Neuronal stem cell (in vitro differentiated cells): ENCODE measurements at regions not wholly inside any gene's neighbourhood (a gene's known extent, or its start where the extent isn't known, plus 50 kb on each side); places are given as distances from the start of the nearest gene placed in this dataset.
"Not testable (repeated sequence)": the region's sequence is repeated elsewhere in the genome, so short reads cannot be mapped to it uniquely, and the experiment has no call there.

Experiments
- DNase-seq: peaks from one replicate; pipeline ENCODE4 v3.0.0-alpha.2; 2013; ENCODE audit warnings: low spot score
- H2AFZ ChIP-seq: one replicate; pipeline ENCODE4 v1.6.1; 2013; ENCODE audit warnings: mild to moderate bottlenecking, low read length, inconsistent platforms
- H2AK5ac ChIP-seq: 2 replicates; pipeline ENCODE4 v1.6.1; 2013; ENCODE audit warnings: low read depth, mild to moderate bottlenecking, inconsistent platforms, low read length, moderate library complexity, mixed read lengths
- H2BK120ac ChIP-seq: 2 replicates; pipeline ENCODE4 v1.6.1; 2013; ENCODE audit warnings: low read depth, mild to moderate bottlenecking, inconsistent platforms, low read length, moderate library complexity, mixed read lengths
- H2BK12ac ChIP-seq: one replicate; pipeline ENCODE4 v1.6.1; 2013; ENCODE audit warnings: low read length, inconsistent platforms
- H2BK15ac ChIP-seq: 2 replicates; pipeline ENCODE4 v1.6.1; 2013; ENCODE audit warnings: mild to moderate bottlenecking, low read length, inconsistent platforms, mixed read lengths
- H2BK5ac ChIP-seq: one replicate; pipeline ENCODE4 v1.6.1; 2013; ENCODE audit warnings: inconsistent platforms, mild to moderate bottlenecking, low read length, moderate library complexity
- H3K14ac ChIP-seq: one replicate; pipeline ENCODE4 v1.6.1; 2013; ENCODE audit warnings: low read length, inconsistent platforms
- H3K18ac ChIP-seq: 2 replicates; pipeline ENCODE4 v1.6.1; 2013; ENCODE audit warnings: low read length, inconsistent platforms
- H3K23ac ChIP-seq: 2 replicates; pipeline ENCODE4 v1.6.1; 2013; ENCODE audit warnings: low read depth, mild to moderate bottlenecking, mixed read lengths, low read length, inconsistent platforms; ENCODE audit not compliant: poor library complexity
- H3K27ac ChIP-seq: replicated peaks from 3 replicates; pipeline ENCODE4 v1.5.1; 2013; ENCODE audit warnings: low read length, inconsistent platforms
- H3K27me3 ChIP-seq, 3 experiments: 2 replicates each; pipeline ENCODE4 v1.6.1; 2013; ENCODE audit warnings: low read length in 3 of 3, mild to moderate bottlenecking in 2 of 3, inconsistent platforms in 1 of 3, low read depth in 1 of 3, mixed read lengths in 1 of 3, moderate library complexity in 1 of 3; ENCODE audit not compliant: control insufficient read depth in 3 of 3, insufficient read depth in 3 of 3
- H3K36me3 ChIP-seq, 2 donors: replicated peaks in 1 of 2; 2 replicates each; pipeline ENCODE4 v1.6.1; 2013; ENCODE audit warnings: low read length in 2 of 2; ENCODE audit not compliant: control insufficient read depth in 2 of 2, insufficient read depth in 2 of 2
- H3K4ac ChIP-seq: 2 replicates; pipeline ENCODE4 v1.6.1; 2013; ENCODE audit warnings: inconsistent platforms, mild to moderate bottlenecking, low read length, moderate library complexity
- H3K4me1 ChIP-seq, 2 donors: 1 replicate in 1 of 2; 2 replicates in 1 of 2; pipeline ENCODE4 v1.6.1; 2013; ENCODE audit warnings: low read length in 2 of 2, low read depth in 1 of 2; ENCODE audit not compliant: control insufficient read depth in 2 of 2, insufficient read depth in 1 of 2
- H3K4me2 ChIP-seq: one replicate; pipeline ENCODE4 v1.6.1; 2013; ENCODE audit warnings: mild to moderate bottlenecking, low read length, inconsistent platforms; ENCODE audit not compliant: insufficient read depth, poor library complexity, severe bottlenecking
- H3K4me3 ChIP-seq, 2 donors: 2 replicates each; pipeline ENCODE4 v1.5.1; 2013; ENCODE audit warnings: low read length in 2 of 2, mild to moderate bottlenecking in 2 of 2, inconsistent platforms in 1 of 2, moderate library complexity in 1 of 2
- H3K79me1 ChIP-seq: one replicate; pipeline ENCODE4 v1.6.1; 2013; ENCODE audit warnings: low read depth, mild to moderate bottlenecking, inconsistent platforms, low read length, moderate library complexity
- H3K9ac ChIP-seq: one replicate; pipeline ENCODE4 v1.6.1; 2013; ENCODE audit warnings: mild to moderate bottlenecking, low read depth, low read length, inconsistent platforms; ENCODE audit not compliant: poor library complexity
- H3K9me3 ChIP-seq, 2 donors: replicated peaks in 1 of 2; 2 replicates each; pipeline versions ENCODE3 to v1.6.1; 2013; ENCODE audit warnings: low read length in 2 of 2, mild to moderate bottlenecking in 2 of 2, inconsistent platforms in 1 of 2, low read depth in 1 of 2, mixed read lengths in 1 of 2, moderate library complexity in 1 of 2; ENCODE audit not compliant: control insufficient read depth in 2 of 2, insufficient read depth in 1 of 2
- H4K8ac ChIP-seq: one replicate; pipeline ENCODE4 v1.6.1; 2013; ENCODE audit warnings: low read depth, mild to moderate bottlenecking, inconsistent platforms, low read length, moderate library complexity
- H4K91ac ChIP-seq: one replicate; pipeline ENCODE4 v1.6.1; 2013; ENCODE audit warnings: low read length, low read depth, mild to moderate bottlenecking, inconsistent platforms; ENCODE audit not compliant: poor library complexity
- WGBS, 2 donors: extraction: QIAGEN DNeasy Blood & Tissue Kit; methylation state at CpG; one replicate each; pipeline ENCODE4 v1.1.7; 2013; ENCODE audit warnings: missing lambda C conversion rate in 2 of 2, mixed read lengths in 1 of 2; ENCODE audit not compliant: insufficient read length in 2 of 2, insufficient replicate concordance in 1 of 2; ENCODE audit errors: extremely low coverage in 2 of 2; 5-methylcytosine and 5-hydroxymethylcytosine counted together

DNA sequence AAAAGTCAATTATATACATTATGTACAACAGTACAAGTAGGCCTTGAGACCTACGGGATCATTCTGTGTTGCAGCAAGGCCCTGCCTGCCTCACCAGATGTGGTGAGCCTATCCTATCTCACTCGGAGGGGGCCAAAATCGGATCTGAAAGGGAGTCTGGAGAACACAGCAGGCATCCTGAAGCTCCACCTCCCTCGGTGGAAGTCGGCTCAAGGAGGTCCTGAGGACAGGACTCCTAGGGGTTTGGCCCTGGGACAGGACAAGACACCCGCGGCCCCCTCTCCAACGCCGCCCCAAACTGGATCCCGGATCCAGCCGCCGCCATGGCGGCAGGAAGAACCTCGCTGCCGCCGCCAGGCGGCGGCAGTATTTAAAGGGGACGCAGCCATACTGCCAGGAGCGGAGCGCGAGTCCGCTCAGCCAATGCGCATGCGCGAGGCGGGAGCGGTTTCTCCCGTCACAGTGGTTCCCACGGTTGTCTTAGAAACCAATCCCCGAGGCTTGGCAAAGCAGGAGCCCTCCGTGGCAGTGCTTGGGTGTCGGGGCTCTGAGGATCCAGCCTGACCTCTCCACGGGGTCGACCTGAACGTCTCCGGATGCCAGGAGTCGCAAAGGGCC lies 97.8 kb upstream of the FOXD4L5 start:
- not testable (repeated sequence) for H3K27me3 ChIP-seq, H2AK5ac ChIP-seq, H3K79me1 ChIP-seq

More for the DNA sequence above, 97.8 kb upstream of the FOXD4L5 start:
- H2BK5ac ChIP-seq, H3K4ac ChIP-seq, H2BK15ac ChIP-seq, H3K27ac ChIP-seq, H3K36me3 ChIP-seq, H4K91ac ChIP-seq, H4K8ac ChIP-seq, H3K4me3 ChIP-seq, H2BK12ac ChIP-seq, H3K14ac ChIP-seq, H3K9me3 ChIP-seq, H3K4me1 ChIP-seq, H3K23ac ChIP-seq, H3K9ac ChIP-seq, H3K18ac ChIP-seq, H2AFZ ChIP-seq, H3K4me2 ChIP-seq, H2BK120ac ChIP-seq, DNase-seq: not testable (repeated sequence)
- WGBS, 2 donors = no CpG with 5 or more reads among the region's 38 CpGs
